K562 (cell line): ENCODE measurements at regions not wholly inside any gene's neighbourhood (a gene's known extent, or its start where the extent isn't known, plus 50 kb on each side); places are given as distances from the start of the nearest gene placed in this dataset.
A peak's percentile ranks its signal among the peaks of the same experiment; 100 is the strongest.
"Not testable (repeated sequence)": the region's sequence is repeated elsewhere in the genome, so short reads cannot be mapped to it uniquely, and the experiment has no call there.

Experiments
- ATAC-seq: fragments of 200-7000 bp; cut with Tn5 transposase; 3 replicates; pipeline ENCODE4 v1.9.1; 2020; ENCODE audit warnings: moderate library complexity
- BruUV-seq: library from RNA; stranded (reverse); fragments of 400-500 nt; replicated peaks from 2 replicates; lab custom pipeline; 2021; lab: Mats Ljungman, UMichigan
- CTCF ChIA-PET: fragments of 300-600 bp; formaldehyde crosslinking; extraction: SDS; loops from one replicate; lab custom pipeline; 2021; ENCODE audit warnings: low intra/inter-chr PET ratio; lab: Yijun Ruan, JAX
- POLR2A ChIA-PET: fragments of 300-600, 350-650 bp; sonication (Branson Sonifier 250); formaldehyde crosslinking; extraction: SDS; loops from one replicate; lab custom pipeline; 2021; ENCODE audit warnings: antibody characterized with exemption, inconsistent platforms; lab: Yijun Ruan, JAX
- DNase-seq, 4 experiments: peaks; one replicate each; pipeline versions ENCODE4 v3.0.0 to v3.0.0-alpha.2; 2011 to 2018; ENCODE audit warnings: low spot score in 3 of 4, mixed read lengths in 3 of 4; ENCODE audit errors: extremely low read depth in 1 of 4
- FAIRE-seq: peaks from 2 replicates; lab custom pipeline; 2011; peaks lifted over from hg19 to GRCh38; lab: Jason Lieb, UNC
- H2AFZ ChIP-seq: 2 replicates; pipeline ENCODE4 v1.6.0; 2011; ENCODE audit warnings: low read depth, low read length, control low read depth, inconsistent platforms
- H3K27ac ChIP-seq: fragments of 200-600 bp; 3 replicates; pipeline ENCODE4 v1.8.0; 2011; ENCODE audit warnings: low read depth, mild to moderate bottlenecking, control low read depth, inconsistent platforms, low read length, moderate library complexity, mixed read lengths; ENCODE audit errors: extremely low read depth
- H3K27me3 ChIP-seq, 2 experiments: fragments of 300-600 bp in 1 of 2; 2 replicates in 1 of 2; 3 replicates in 1 of 2; pipeline versions ENCODE4 v1.6.0 to v1.8.0; 2011; ENCODE audit warnings: inconsistent platforms in 2 of 2, low read length in 2 of 2, mild to moderate bottlenecking in 1 of 2, mixed read lengths in 1 of 2, moderate library complexity in 1 of 2; ENCODE audit not compliant: control insufficient read depth in 2 of 2, insufficient read depth in 2 of 2
- H3K36me3 ChIP-seq: fragments of 300-600 bp; 3 replicates; pipeline ENCODE4 v1.8.0; 2011; ENCODE audit warnings: mild to moderate bottlenecking, low read length, inconsistent platforms; ENCODE audit not compliant: control insufficient read depth, insufficient read depth
- H3K4me1 ChIP-seq, 2 experiments: fragments of 200-600 bp in 1 of 2; replicated peaks in 1 of 2; 2 replicates in 1 of 2; 3 replicates in 1 of 2; pipeline versions ENCODE4 v1.5.1 to v1.8.0; 2011; ENCODE audit warnings: inconsistent platforms in 2 of 2, low read length in 2 of 2, mild to moderate bottlenecking in 1 of 2, mixed read lengths in 1 of 2, moderate library complexity in 1 of 2; ENCODE audit not compliant: control insufficient read depth in 2 of 2, insufficient read depth in 2 of 2
- H3K4me2 ChIP-seq: 2 replicates; pipeline ENCODE4 v1.6.1; 2011; ENCODE audit warnings: low read length, control low read depth, inconsistent platforms, mixed read lengths; ENCODE audit not compliant: insufficient read depth
- H3K4me3 ChIP-seq: fragments of 200-600 bp; sonication (generic), shearing (Covaris generic); 2 replicates; pipeline ENCODE4 v1.5.1; 2016; ENCODE audit warnings: control low read depth, inconsistent platforms
- H3K79me2 ChIP-seq: fragments of 200-600 bp; 3 replicates; pipeline ENCODE4 v1.8.0; 2011; ENCODE audit warnings: low read length, inconsistent platforms; ENCODE audit not compliant: control insufficient read depth, insufficient read depth
- H3K9ac ChIP-seq, 2 experiments: 2 replicates each; pipeline versions ENCODE4 v1.6.0 to v1.6.1; 2011; ENCODE audit warnings: low read depth in 2 of 2, low read length in 2 of 2, control low read depth in 1 of 2, inconsistent platforms in 1 of 2, mild to moderate bottlenecking in 1 of 2, mixed read lengths in 1 of 2; ENCODE audit not compliant: insufficient read depth in 1 of 2
- H3K9me1 ChIP-seq: one replicate; pipeline ENCODE4 v1.6.0; 2011; ENCODE audit warnings: inconsistent platforms, mild to moderate bottlenecking, low read length, moderate library complexity; ENCODE audit not compliant: control insufficient read depth, insufficient read depth
- H3K9me3 ChIP-seq: replicated peaks from 2 replicates; pipeline ENCODE4 v1.5.1; 2011; ENCODE audit warnings: low read depth, low read length, inconsistent platforms; ENCODE audit not compliant: control insufficient read depth, insufficient read depth
- H4K20me1 ChIP-seq: replicated peaks from 2 replicates; pipeline ENCODE4 v1.6.1; 2011; ENCODE audit warnings: low read length, inconsistent platforms, mixed read lengths; ENCODE audit not compliant: control insufficient read depth, insufficient read depth
- BCOR ChIP-seq: fragments of 450-650 bp; IDR thresholded peaks from 2 replicates; pipeline ENCODE4 v1.6.1; 2016
- CBX8 ChIP-seq: fragments of 200-600 bp; sonication (generic); IDR thresholded peaks from 2 replicates; pipeline ENCODE4 v1.6.1; 2012; ENCODE audit warnings: borderline replicate concordance, mixed run types, low read depth, mild to moderate bottlenecking, moderate library complexity, mixed read lengths, low read length, control low read depth, inconsistent platforms; ENCODE audit not compliant: poor library complexity, severe bottlenecking; ENCODE audit errors: extremely low read depth
- MAX ChIP-seq: sonication (generic); formaldehyde crosslinking; IDR thresholded peaks from 2 replicates; pipeline ENCODE4 v1.9.0; 2022; ENCODE audit warnings: mild to moderate bottlenecking, missing genetic modification reagents
- MYC ChIP-seq, 2 experiments: fragments of 250-450 bp in 1 of 2; sonication (Bioruptor Pico) in 1 of 2; IDR thresholded peaks; 2 replicates each; pipeline versions ENCODE4 v1.5.1 to v1.6.1; 2012 to 2021; ENCODE audit warnings: low read depth in 2 of 2, borderline replicate concordance in 1 of 2, improper control_type of control experiment in 1 of 2, low read length in 1 of 2, mild to moderate bottlenecking in 1 of 2, moderate library complexity in 1 of 2
- SIN3B ChIP-seq: fragments of 450-650 bp; IDR thresholded peaks from 2 replicates; pipeline ENCODE4 v1.6.1; 2017; ENCODE audit warnings: low read depth, mild to moderate bottlenecking, moderate library complexity
- ZNF512 ChIP-seq: IDR thresholded peaks from 2 replicates; pipeline ENCODE4 v1.6.1; 2016; ENCODE audit warnings: missing genetic modification characterization, missing compliant biosample characterization
- WGBS: fragments of 100-300 bp; shearing (Covaris generic); methylation state at CpG from one replicate; pipeline ENCODE4 v1.1.6; 2016; ENCODE audit warnings: low coverage, mixed read lengths; ENCODE audit not compliant: insufficient coverage; ENCODE audit errors: missing lambda C conversion rate; 5-methylcytosine and 5-hydroxymethylcytosine counted together
- in situ Hi-C: fragments of 300-500 bp; cut with MboI; formaldehyde crosslinking; loops from 4 replicates; pipeline ENCODE4 v1.15.0; 2018; ENCODE audit warnings: inconsistent platforms, mixed read lengths
- intact Hi-C: fragments of 100-400 bp; cut with micrococcal nuclease; formaldehyde crosslinking; loops from 2 replicates; pipeline ENCODE4 v1.14.2; 2022
- TF ChIP-seq, protein P1 (sequence below): fragments of 450-650 bp; formaldehyde crosslinking; IDR thresholded peaks from 2 replicates; pipeline ENCODE4 v1.4.0; 2020; ENCODE audit warnings: mild to moderate bottlenecking, moderate library complexity
- TF ChIP-seq, protein P2 (sequence below): fragments of 450-650 bp; IDR thresholded peaks from 2 replicates; pipeline ENCODE4 v1.6.1; 2016; ENCODE audit warnings: missing biosample characterization, missing genetic modification characterization
- TF ChIP-seq, protein P3 (sequence below): fragments of 250-450 bp; sonication (Bioruptor Pico); IDR thresholded peaks from 2 replicates; pipeline ENCODE4 v1.4.0; 2020; ENCODE audit warnings: mild to moderate bottlenecking

DNA sequence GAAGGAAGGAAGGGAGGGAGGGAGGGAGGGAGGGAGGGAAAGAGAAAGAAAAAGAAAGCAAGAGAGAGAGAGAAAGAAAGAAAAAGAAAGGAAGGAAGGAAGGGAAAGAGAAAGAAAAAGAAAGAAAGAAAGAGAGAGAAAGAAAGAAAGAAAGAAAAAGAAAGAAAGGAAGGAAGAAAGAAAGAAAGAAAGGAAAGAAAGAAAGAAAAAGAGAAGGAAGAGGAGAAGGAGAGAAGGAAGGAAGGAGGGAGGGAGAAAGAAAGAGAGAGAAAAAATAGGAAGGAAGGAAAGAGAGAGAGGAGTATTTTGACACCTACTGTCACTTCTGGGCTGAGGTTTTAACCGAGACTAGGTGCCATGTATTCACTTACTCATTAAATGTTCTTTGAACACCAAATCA is 166.6 kb upstream of the PKN2 start:
- BruUV-seq, ATAC-seq, H4K20me1 ChIP-seq, H3K9me1 ChIP-seq, H3K36me3 ChIP-seq, POLR2A ChIA-PET, H3K4me1 ChIP-seq, H3K9ac ChIP-seq, H3K79me2 ChIP-seq, H3K4me3 ChIP-seq, H3K9me3 ChIP-seq, DNase-seq, H2AFZ ChIP-seq, H3K4me2 ChIP-seq, intact Hi-C loops, H3K27me3 ChIP-seq, FAIRE-seq, H3K27ac ChIP-seq, in situ Hi-C loops: not testable (repeated sequence)
- WGBS, result 6% methylated on average over 1 of the region's 1 CpG
- CTCF ChIA-PET, result interaction anchor here (0.6 kb wide), 1 partner anchor 92 kb away, joined by 4 read pairs; no protein-coding TSS in a partner anchor
- peak; percentile 66 for TF ChIP-seq ZNF512 (tag)

DNA sequence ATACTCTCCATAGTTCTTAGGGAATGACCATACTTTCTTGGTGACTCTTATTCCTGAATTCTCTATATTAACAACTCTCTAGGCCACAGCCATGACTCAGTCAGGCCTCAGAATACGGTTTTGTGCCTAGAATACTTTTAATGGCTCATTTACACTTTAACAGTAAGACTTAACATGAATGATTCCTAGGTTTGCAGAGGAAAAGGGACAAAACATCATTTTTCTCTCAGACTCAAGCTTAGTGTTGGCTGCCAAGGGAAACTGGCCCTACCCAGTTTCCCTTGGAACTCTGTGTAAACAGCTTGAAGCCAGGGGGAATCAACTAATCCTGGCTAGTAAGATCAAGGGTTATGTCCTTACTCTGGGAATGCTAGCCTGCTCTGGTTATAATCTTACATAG is 164.9 kb upstream of the PKN2 start:
- no peak overlapping the region for H3K4me3 ChIP-seq
- H3K4me2 ChIP-seq, result no peak overlapping the region
- H3K27ac ChIP-seq, result no peak overlapping the region
- ChIA-PET POLR2A (no interaction called here), CTCF (no interaction called here)
- no peak for FAIRE-seq
- in situ Hi-C loops, result no loop called here
- no peaks in the 10 kb centered on the region for H3K4me1 ChIP-seq
- H2AFZ ChIP-seq, result no peak overlapping the region
- H3K27me3 ChIP-seq, result no peaks in the 10 kb centered on the region
- H3K9me1 ChIP-seq, result no peaks in the 10 kb centered on the region
- no peak for ATAC-seq
- no peaks in the 10 kb centered on the region for H4K20me1 ChIP-seq
- H3K9ac ChIP-seq, result no peak overlapping the region
- DNase-seq, result no peak
- no peaks in the 10 kb centered on the region for H3K9me3 ChIP-seq
- no peaks in the 10 kb centered on the region for H3K79me2 ChIP-seq
- intact Hi-C loops, result no loop called here
- WGBS, result 0% methylated on average over 1 of the region's 1 CpG
- BruUV-seq, result no TSS peak
- no peaks in the 10 kb centered on the region for H3K36me3 ChIP-seq
- TF ChIP-seq BCOR (no peak), MYC (IDR thresholded peaks at IDR 0.05; ENCODE audit: low read depth, low read length) (no peak), MYC (CRISPR knock-in tag; IDR thresholded peaks at IDR 0.05; ENCODE audit: borderline replicate concordance, low read depth) (no peak), SIN3B (no peak), MAX (CRISPR knock-in tag) (no peak), CBX8 (no peak)
- TF ChIP-seq, protein P1, sequence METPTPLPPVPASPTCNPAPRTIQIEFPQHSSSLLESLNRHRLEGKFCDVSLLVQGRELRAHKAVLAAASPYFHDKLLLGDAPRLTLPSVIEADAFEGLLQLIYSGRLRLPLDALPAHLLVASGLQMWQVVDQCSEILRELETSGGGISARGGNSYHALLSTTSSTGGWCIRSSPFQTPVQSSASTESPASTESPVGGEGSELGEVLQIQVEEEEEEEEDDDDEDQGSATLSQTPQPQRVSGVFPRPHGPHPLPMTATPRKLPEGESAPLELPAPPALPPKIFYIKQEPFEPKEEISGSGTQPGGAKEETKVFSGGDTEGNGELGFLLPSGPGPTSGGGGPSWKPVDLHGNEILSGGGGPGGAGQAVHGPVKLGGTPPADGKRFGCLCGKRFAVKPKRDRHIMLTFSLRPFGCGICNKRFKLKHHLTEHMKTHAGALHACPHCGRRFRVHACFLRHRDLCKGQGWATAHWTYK (CRISPR knock-in tag), result no peak
- TF ChIP-seq, protein P2, sequence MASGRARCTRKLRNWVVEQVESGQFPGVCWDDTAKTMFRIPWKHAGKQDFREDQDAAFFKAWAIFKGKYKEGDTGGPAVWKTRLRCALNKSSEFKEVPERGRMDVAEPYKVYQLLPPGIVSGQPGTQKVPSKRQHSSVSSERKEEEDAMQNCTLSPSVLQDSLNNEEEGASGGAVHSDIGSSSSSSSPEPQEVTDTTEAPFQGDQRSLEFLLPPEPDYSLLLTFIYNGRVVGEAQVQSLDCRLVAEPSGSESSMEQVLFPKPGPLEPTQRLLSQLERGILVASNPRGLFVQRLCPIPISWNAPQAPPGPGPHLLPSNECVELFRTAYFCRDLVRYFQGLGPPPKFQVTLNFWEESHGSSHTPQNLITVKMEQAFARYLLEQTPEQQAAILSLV (tag), result no peak
- TF ChIP-seq, protein P3, sequence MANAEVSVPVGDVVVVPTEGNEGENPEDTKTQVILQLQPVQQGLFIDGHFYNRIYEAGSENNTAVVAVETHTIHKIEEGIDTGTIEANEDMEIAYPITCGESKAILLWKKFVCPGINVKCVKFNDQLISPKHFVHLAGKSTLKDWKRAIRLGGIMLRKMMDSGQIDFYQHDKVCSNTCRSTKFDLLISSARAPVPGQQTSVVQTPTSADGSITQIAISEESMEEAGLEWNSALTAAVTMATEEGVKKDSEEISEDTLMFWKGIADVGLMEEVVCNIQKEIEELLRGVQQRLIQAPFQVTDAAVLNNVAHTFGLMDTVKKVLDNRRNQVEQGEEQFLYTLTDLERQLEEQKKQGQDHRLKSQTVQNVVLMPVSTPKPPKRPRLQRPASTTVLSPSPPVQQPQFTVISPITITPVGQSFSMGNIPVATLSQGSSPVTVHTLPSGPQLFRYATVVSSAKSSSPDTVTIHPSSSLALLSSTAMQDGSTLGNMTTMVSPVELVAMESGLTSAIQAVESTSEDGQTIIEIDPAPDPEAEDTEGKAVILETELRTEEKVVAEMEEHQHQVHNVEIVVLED, result no peak
